Glutamatergic neuron (in vitro differentiated cells): ENCODE measurements at regions not wholly inside any gene's neighbourhood (a gene's known extent, or its start where the extent isn't known, plus 50 kb on each side); places are given as distances from the start of the nearest gene placed in this dataset.

Source experiments
- DNase-seq: peaks from one replicate; pipeline ENCODE4 v3.0.0; 2022
- H3K27ac Mint-ChIP-seq: one replicate; pipeline ENCODE4 v1.8.0; 2020; ENCODE audit warnings: mild to moderate bottlenecking, mixed read lengths, inconsistent platforms; ENCODE audit not compliant: unreplicated experiment
- H3K27me3 Mint-ChIP-seq: one replicate; pipeline ENCODE4 v1.8.0; 2020; ENCODE audit warnings: mild to moderate bottlenecking, moderate library complexity, mixed read lengths, inconsistent platforms; ENCODE audit not compliant: unreplicated experiment
- H3K36me3 Mint-ChIP-seq: one replicate; pipeline ENCODE4 v1.8.0; 2020; ENCODE audit warnings: mild to moderate bottlenecking, mixed read lengths, inconsistent platforms; ENCODE audit not compliant: unreplicated experiment
- H3K4me1 Mint-ChIP-seq: one replicate; pipeline ENCODE4 v1.8.0; 2020; ENCODE audit warnings: mild to moderate bottlenecking, low read depth, mixed read lengths, inconsistent platforms; ENCODE audit not compliant: unreplicated experiment
- H3K4me3 Mint-ChIP-seq: one replicate; pipeline ENCODE4 v1.8.0; 2020; ENCODE audit warnings: mild to moderate bottlenecking, mixed read lengths, inconsistent platforms; ENCODE audit not compliant: unreplicated experiment
- H3K9me3 Mint-ChIP-seq: one replicate; pipeline ENCODE4 v1.8.0; 2020; ENCODE audit warnings: mild to moderate bottlenecking, moderate library complexity, mixed read lengths, inconsistent platforms; ENCODE audit not compliant: unreplicated experiment
- CTCF ChIP-seq: fragments of 200-600 bp; sonication (generic); IDR thresholded peaks from one replicate; pipeline ENCODE4 v1.5.0; 2021; ENCODE audit not compliant: partially characterized antibody, unreplicated experiment

DNA sequence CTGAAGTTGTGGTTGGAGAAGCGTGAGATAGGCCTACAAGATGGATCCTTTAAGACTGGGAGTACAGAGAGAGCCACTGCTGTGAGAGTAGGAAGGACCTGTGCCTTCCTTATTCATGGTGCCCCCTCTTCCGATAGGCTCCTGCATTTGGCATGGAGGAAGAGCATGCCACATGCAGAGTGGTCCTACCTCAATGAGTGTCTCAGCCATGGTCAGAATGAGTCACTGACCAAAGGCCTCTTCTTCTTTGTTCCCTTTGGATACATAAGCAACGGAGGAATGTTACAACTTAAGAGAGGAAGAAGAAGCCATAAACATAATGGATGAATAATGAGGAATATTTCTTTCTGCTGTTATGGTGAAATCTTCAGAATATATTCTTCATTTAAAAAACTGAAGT lies 681.2 kb upstream of the GRM7 start:
- TF ChIP-seq CTCF = no peak
- Mint-ChIP-seq H3K27ac (no peak overlapping the region), H3K9me3 (no peaks in the 10 kb centered on the region), H3K4me3 (no peak overlapping the region), H3K4me1 (no peaks in the 10 kb centered on the region), H3K36me3 (no peaks in the 10 kb centered on the region), H3K27me3 (peaks cover 2% of the 10 kb centered on the region)
- DNase-seq = no peak

- no peaks in the 10 kb centered on the region for H3K36me3 Mint-ChIP-seq
- H3K4me1 Mint-ChIP-seq = no peaks in the 10 kb centered on the region
- H3K27me3 Mint-ChIP-seq = peaks cover 2% of the 10 kb centered on the region
- no peak overlapping the region for H3K4me3 Mint-ChIP-seq
- no peak for DNase-seq
- no peaks in the 10 kb centered on the region for H3K9me3 Mint-ChIP-seq
- no peak for TF ChIP-seq CTCF
- no peak overlapping the region for H3K27ac Mint-ChIP-seq
Observed at GRCh38 chr3:6180171-6180570, 680.7 kb upstream of the GRM7 start.

DNA sequence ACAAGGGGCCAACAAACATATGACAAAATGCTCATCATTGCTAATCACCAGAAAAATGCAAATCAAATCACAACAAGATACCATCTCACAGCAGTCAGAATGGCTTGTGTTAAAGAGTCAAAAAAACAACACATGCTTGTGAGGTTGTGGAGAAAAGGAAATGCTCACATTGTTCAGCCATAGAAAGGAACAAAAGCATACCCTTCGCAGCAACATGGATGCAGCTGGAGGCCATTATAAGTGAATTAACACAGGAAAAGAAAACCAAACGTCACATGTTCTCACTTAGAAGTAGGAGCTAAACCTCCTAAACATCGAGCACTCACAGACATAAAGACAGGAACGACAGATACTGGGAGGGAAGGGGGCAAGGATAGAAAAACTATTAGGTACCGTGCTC lies 678.4 kb upstream of the GRM7 start:
- Mint-ChIP-seq H3K36me3 (no peaks in the 10 kb centered on the region), H3K27ac (no peak overlapping the region), H3K4me3 (no peak overlapping the region), H3K4me1 (no peaks in the 10 kb centered on the region), H3K9me3 (no peaks in the 10 kb centered on the region), H3K27me3 (peaks cover 2% of the 10 kb centered on the region)
- DNase-seq = no peak
- TF ChIP-seq CTCF = no peak

DNA sequence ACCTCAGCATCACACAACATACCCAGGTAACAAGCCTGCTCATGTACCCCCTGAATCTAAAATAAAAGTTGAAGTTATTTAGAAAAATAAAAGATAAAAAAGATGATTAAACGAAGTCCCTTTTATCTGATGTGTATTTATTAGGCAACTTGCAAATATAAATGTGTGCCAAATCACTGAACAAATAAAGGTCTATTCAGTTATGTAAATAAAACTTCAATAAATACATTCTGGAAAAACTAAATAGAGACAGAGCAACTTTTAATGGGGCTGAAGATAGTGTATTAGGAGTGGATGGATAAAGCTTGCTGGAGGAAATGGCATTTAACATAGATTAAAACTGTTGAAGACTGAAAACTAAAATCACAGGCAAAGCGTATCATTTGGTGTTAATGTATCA lies 678.0 kb upstream of the GRM7 start:
- Mint-ChIP-seq H3K27ac (no peak overlapping the region), H3K27me3 (peaks cover 2% of the 10 kb centered on the region), H3K9me3 (no peaks in the 10 kb centered on the region), H3K4me1 (no peaks in the 10 kb centered on the region), H3K4me3 (no peak overlapping the region), H3K36me3 (no peaks in the 10 kb centered on the region)
- DNase-seq = no peak
- TF ChIP-seq CTCF = no peak

DNA sequence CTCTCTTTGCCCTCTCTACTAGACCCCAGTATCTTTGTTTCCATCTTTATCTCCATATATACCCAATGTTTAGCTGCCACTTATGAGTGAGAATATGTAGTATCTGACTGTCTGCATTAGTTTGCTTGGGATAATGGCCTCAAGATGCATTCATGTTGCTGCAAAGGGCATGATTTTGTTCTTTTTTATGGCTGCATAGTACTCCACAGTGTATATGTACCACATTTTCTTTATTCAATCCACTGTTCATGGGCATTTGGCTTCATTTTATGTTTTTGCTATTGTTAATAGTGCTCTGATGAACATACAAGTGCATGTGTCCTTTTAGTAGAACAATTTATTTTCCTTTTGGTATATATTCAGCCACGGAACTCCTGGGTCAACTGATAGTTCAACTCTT lies 671.5 kb upstream of the GRM7 start:
- no peaks in the 10 kb centered on the region for H3K36me3 Mint-ChIP-seq
- no peaks in the 10 kb centered on the region for H3K4me1 Mint-ChIP-seq
- no peak overlapping the region for H3K4me3 Mint-ChIP-seq
- H3K27ac Mint-ChIP-seq = no peak overlapping the region
- H3K27me3 Mint-ChIP-seq = peaks cover 2% of the 10 kb centered on the region
- no peak for DNase-seq
- no peak for TF ChIP-seq CTCF
- H3K9me3 Mint-ChIP-seq = peaks cover 1% of the 10 kb centered on the region
